ENCODE measurements at regions not wholly inside any gene's neighbourhood (a gene's known extent, or its start where the extent isn't known, plus 50 kb on each side); places are given as distances from the start of the nearest gene placed in this dataset.

- Histone ChIP-seq H4K20me1 (replicated peaks; ENCODE audit: insufficient read depth) (no peaks in the 10 kb centered on the region), H3K79me2 (replicated peaks; ENCODE audit: insufficient read depth) (no peaks in the 10 kb centered on the region), H3K27ac (ENCODE audit: low read depth) (no peak overlapping the region), H2AFZ (no peak overlapping the region), H3K9me2 (ENCODE audit: insufficient read depth) (no peaks in the 10 kb centered on the region), H3K4me2 (no peak overlapping the region), H3K4me3 (no peak overlapping the region), H3K4me1 (ENCODE audit: insufficient read depth) (no peaks in the 10 kb centered on the region), H3F3A (replicated peaks; ENCODE audit: low read depth) (no peaks in the 10 kb centered on the region), H3K36me3 (ENCODE audit: insufficient read depth) (no peaks in the 10 kb centered on the region), H3K27me3 (ENCODE audit: insufficient read depth) (no peaks in the 10 kb centered on the region)
- Mint-ChIP-seq H3K4me3 (no peak overlapping the region), H3K27ac (no peak overlapping the region), H3K4me1 (no peaks in the 10 kb centered on the region), H3K27me3 (ENCODE audit: insufficient read depth, low read depth, poor library complexity) (peaks cover 5% of the 10 kb centered on the region), H3K9me3 (no peaks in the 10 kb centered on the region), H3K36me3 (ENCODE audit: low read depth) (no peaks in the 10 kb centered on the region)
- TF ChIP-seq REST (IDR thresholded peaks at IDR 0.05; ENCODE audit: unreplicated experiment): no peak
- no peak for TF ChIP-seq POLR2AphosphoS5 (IDR thresholded peaks at IDR 0.05; ENCODE audit: low read depth)
- no peak for TF ChIP-seq EZH2phosphoT487 (IDR thresholded peaks at IDR 0.05; ENCODE audit: unreplicated experiment)
- TF ChIP-seq JUNB (IDR thresholded peaks at IDR 0.05; ENCODE audit: unreplicated experiment): no peak
- TF ChIP-seq ZNF331 (CRISPR knock-in tag; IDR thresholded peaks at IDR 0.05; ENCODE audit: low read depth): no peak
- TF ChIP-seq EZH2 (IDR thresholded peaks at IDR 0.05; ENCODE audit: low read depth, unreplicated experiment): no peak
- no peak for TF ChIP-seq NANOG (IDR thresholded peaks at IDR 0.05; ENCODE audit: borderline replicate concordance)
- TF ChIP-seq ZNF462 (CRISPR knock-in tag; IDR thresholded peaks at IDR 0.05): no peak
- TF ChIP-seq CTCF (conservative IDR thresholded peaks at IDR 0.05; ENCODE audit: low read depth in 2 of 2): no peak
- TF ChIP-seq STAT1 (IDR thresholded peaks at IDR 0.05; ENCODE audit: unreplicated experiment): no peak
- no peak for TF ChIP-seq CREB1 (CRISPR knock-in tag; IDR thresholded peaks at IDR 0.05; ENCODE audit: low read depth)
- no peak for TF ChIP-seq ZNF114 (CRISPR knock-in tag; IDR thresholded peaks at IDR 0.05)
- TF ChIP-seq ETS1 (IDR thresholded peaks at IDR 0.05): no peak
- no peak for ATAC-seq
- DNase-seq (ENCODE audit: low spot score): no peak
Measured at GRCh38 chr12:123050331-123050831, 69.9 kb downstream of the ARL6IP4 start.
